PC-3 (cell line): ENCODE measurements at regions not wholly inside any gene's neighbourhood (a gene's known extent, or its start where the extent isn't known, plus 50 kb on each side); places are given as distances from the start of the nearest gene placed in this dataset.

Source experiments
- ATAC-seq: fragments of 200-7000 bp; cut with Tn5 transposase; 2 replicates; pipeline ENCODE4 v1.9.1; 2020; ENCODE audit warnings: mild to moderate bottlenecking, moderate library complexity
- BruUV-seq: library from RNA; stranded (reverse); fragments of 400-500 nt; replicated peaks from 2 replicates; lab custom pipeline; 2021; lab: Mats Ljungman, UMichigan
- CTCF ChIA-PET: fragments of 300-600 bp; sonication (Branson Sonifier 250); formaldehyde crosslinking; loops from one replicate; lab custom pipeline; 2022; ENCODE audit warnings: antibody characterized with exemption; lab: Charles Lee
- POLR2A ChIA-PET: fragments of 300-600 bp; sonication (Branson Sonifier 250); formaldehyde crosslinking; loops from one replicate; lab custom pipeline; 2022; ENCODE audit warnings: antibody characterized with exemption; ENCODE audit not compliant: unreplicated experiment; lab: Charles Lee
- DNase-seq: peaks from one replicate; pipeline ENCODE4 v3.0.0-alpha.2; 2015
- H2AFZ ChIP-seq: fragments of 300-600 bp; sonication (generic); 2 replicates; pipeline ENCODE4 v1.6.0; 2016; ENCODE audit warnings: antibody characterized with exemption, low read length
- H3F3A ChIP-seq: fragments of 300-600 bp; sonication (generic); one replicate; pipeline ENCODE4 v1.6.0; 2017; ENCODE audit warnings: antibody characterized with exemption, low read length, control low read depth, mild to moderate bottlenecking; ENCODE audit not compliant: unreplicated experiment
- H3K27ac ChIP-seq: fragments of 300-600 bp; sonication (generic); 2 replicates; pipeline ENCODE4 v1.5.1; 2016; ENCODE audit warnings: mild to moderate bottlenecking, low read length
- H3K27me3 ChIP-seq: fragments of 300-600 bp; sonication (generic); 2 replicates; pipeline ENCODE4 v1.6.1; 2016; ENCODE audit warnings: low read length, mixed read lengths
- H3K36me3 ChIP-seq: fragments of 300-600 bp; sonication (generic); 2 replicates; pipeline ENCODE4 v1.6.1; 2016; ENCODE audit warnings: low read depth, mixed run types, low read length, mixed read lengths
- H3K4me1 ChIP-seq: fragments of 300-600 bp; sonication (generic); 2 replicates; pipeline ENCODE4 v1.5.1; 2016; ENCODE audit warnings: low read length; ENCODE audit not compliant: insufficient read depth
- H3K4me2 ChIP-seq: fragments of 300-600 bp; sonication (generic); 2 replicates; pipeline ENCODE4 v1.6.0; 2016; ENCODE audit warnings: low read length
- H3K4me3 ChIP-seq: fragments of 300-600 bp; sonication (generic); 2 replicates; pipeline ENCODE4 v1.5.1; 2016; ENCODE audit warnings: mild to moderate bottlenecking, low read length, mixed read lengths
- H3K79me2 ChIP-seq: fragments of 300-600 bp; sonication (generic); 2 replicates; pipeline ENCODE4 v1.6.1; 2017; ENCODE audit warnings: low read length, mixed read lengths
- H3K9ac ChIP-seq: fragments of 300-600 bp; sonication (generic); 2 replicates; pipeline ENCODE4 v1.6.0; 2016; ENCODE audit warnings: mild to moderate bottlenecking, low read length
- H3K9me2 ChIP-seq: fragments of 300-600 bp; sonication (generic); replicated peaks from 2 replicates; pipeline ENCODE4 v1.6.1; 2016; ENCODE audit warnings: mixed run types, low read length, mixed read lengths
- H3K9me3 ChIP-seq: fragments of 300-600 bp; sonication (generic); 2 replicates; pipeline ENCODE4 v1.6.1; 2016; ENCODE audit warnings: low read length, mixed read lengths
- H4K20me1 ChIP-seq: fragments of 300-600 bp; sonication (generic); 2 replicates; pipeline ENCODE4 v1.6.1; 2016; ENCODE audit warnings: low read length, mixed read lengths
- EZH2 ChIP-seq: fragments of 300-600 bp; sonication (generic); IDR thresholded peaks from one replicate; pipeline ENCODE4 v1.6.1; 2017; ENCODE audit warnings: antibody characterized with exemption, mild to moderate bottlenecking, low read length; ENCODE audit not compliant: unreplicated experiment
- EZH2phosphoT487 ChIP-seq: fragments of 300-600 bp; sonication (generic); IDR thresholded peaks from 2 replicates; pipeline ENCODE4 v1.6.1; 2018; ENCODE audit warnings: mild to moderate bottlenecking, antibody characterized with exemption, low read length, borderline replicate concordance
- intact Hi-C: fragments of 100-400 bp; cut with micrococcal nuclease; formaldehyde crosslinking; loops from 2 replicates; pipeline ENCODE4 v1.9.0; 2023
- TF ChIP-seq, protein P1 (sequence below): fragments of 300-600 bp; sonication (generic); conservative IDR thresholded peaks from 2 replicates; pipeline ENCODE4 v1.5.1; 2017; ENCODE audit warnings: antibody characterized with exemption, low read depth, mild to moderate bottlenecking, low read length

DNA sequence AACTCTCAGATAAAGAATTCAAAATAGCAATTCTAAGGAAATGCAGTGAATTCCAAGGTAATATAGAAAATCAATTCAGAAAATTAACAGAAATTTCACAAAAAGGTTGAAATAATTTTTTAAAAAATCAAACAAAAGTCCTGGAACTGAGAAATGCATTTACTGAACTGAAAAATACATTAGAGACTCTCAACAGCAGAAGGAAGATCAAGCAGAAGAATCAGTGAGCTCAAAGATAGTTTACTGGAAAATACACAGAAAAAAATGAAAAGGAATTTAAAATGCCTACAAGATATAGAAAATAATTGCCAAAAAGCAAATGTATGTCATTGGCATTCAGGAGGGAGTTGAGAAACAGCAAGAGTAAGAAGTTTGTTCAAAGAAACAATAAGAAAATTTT is 107.3 kb downstream of the BUD13 start:
- CTCF ChIA-PET: no interaction called here
- no peaks in the 10 kb centered on the region for H3F3A ChIP-seq
- TF ChIP-seq EZH2 (no peak), EZH2phosphoT487 (no peak)
- TF ChIP-seq, protein P1, sequence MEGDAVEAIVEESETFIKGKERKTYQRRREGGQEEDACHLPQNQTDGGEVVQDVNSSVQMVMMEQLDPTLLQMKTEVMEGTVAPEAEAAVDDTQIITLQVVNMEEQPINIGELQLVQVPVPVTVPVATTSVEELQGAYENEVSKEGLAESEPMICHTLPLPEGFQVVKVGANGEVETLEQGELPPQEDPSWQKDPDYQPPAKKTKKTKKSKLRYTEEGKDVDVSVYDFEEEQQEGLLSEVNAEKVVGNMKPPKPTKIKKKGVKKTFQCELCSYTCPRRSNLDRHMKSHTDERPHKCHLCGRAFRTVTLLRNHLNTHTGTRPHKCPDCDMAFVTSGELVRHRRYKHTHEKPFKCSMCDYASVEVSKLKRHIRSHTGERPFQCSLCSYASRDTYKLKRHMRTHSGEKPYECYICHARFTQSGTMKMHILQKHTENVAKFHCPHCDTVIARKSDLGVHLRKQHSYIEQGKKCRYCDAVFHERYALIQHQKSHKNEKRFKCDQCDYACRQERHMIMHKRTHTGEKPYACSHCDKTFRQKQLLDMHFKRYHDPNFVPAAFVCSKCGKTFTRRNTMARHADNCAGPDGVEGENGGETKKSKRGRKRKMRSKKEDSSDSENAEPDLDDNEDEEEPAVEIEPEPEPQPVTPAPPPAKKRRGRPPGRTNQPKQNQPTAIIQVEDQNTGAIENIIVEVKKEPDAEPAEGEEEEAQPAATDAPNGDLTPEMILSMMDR: no peak
- H3K9me3 ChIP-seq: peaks cover 7% of the 10 kb centered on the region
- no peak overlapping the region for H2AFZ ChIP-seq
- no peaks in the 10 kb centered on the region for H3K79me2 ChIP-seq
- no peak overlapping the region for H3K4me2 ChIP-seq
- no peak for DNase-seq
- ATAC-seq: no peak
- H4K20me1 ChIP-seq: no peaks in the 10 kb centered on the region
- no TSS peak for BruUV-seq
- POLR2A ChIA-PET: no interaction called here
- no peak overlapping the region for H3K9ac ChIP-seq
- intact Hi-C loops: no loop called here
- H3K36me3 ChIP-seq: no peaks in the 10 kb centered on the region
- H3K4me3 ChIP-seq: no peak overlapping the region
- peaks cover 41% of the 10 kb centered on the region for H3K27me3 ChIP-seq
- H3K9me2 ChIP-seq: no peaks in the 10 kb centered on the region
- no peaks in the 10 kb centered on the region for H3K4me1 ChIP-seq
- no peak overlapping the region for H3K27ac ChIP-seq

DNA sequence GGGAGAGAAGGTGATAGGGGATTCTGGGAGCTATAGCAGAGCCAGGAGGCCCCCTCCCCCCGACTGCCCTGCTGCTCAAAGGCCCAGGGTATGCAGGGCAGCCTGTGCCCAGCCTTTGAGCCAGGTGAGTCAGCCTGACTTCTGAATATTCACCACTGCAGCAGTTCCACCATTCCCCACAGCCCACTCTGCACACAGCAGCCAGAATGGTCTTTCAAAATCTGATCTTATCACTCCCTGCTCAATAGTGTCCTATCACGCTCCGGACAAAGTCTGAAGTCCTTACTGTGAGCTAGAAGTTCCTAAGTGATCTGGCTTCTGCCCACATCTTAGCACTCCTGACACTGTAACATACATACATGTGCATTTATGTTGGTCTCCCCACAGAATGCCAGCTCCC is 111.7 kb downstream of the BUD13 start:
- Histone ChIP-seq H3F3A (no peaks in the 10 kb centered on the region), H3K36me3 (no peaks in the 10 kb centered on the region), H3K27ac (no peak overlapping the region), H3K9ac (no peak overlapping the region), H3K79me2 (no peaks in the 10 kb centered on the region), H3K4me3 (no peak overlapping the region), H3K9me2 (no peaks in the 10 kb centered on the region), H4K20me1 (no peaks in the 10 kb centered on the region), H3K9me3 (peaks cover 5% of the 10 kb centered on the region), H3K4me2 (no peak overlapping the region), H3K27me3 (peaks cover 56% of the 10 kb centered on the region), H2AFZ (no peak overlapping the region), H3K4me1 (no peaks in the 10 kb centered on the region)
- CTCF ChIA-PET: no interaction called here
- no peak for DNase-seq
- intact Hi-C loops: no loop called here
- no TSS peak for BruUV-seq
- ATAC-seq: no peak
- POLR2A ChIA-PET: no interaction called here
- no peak for TF ChIP-seq EZH2

DNA sequence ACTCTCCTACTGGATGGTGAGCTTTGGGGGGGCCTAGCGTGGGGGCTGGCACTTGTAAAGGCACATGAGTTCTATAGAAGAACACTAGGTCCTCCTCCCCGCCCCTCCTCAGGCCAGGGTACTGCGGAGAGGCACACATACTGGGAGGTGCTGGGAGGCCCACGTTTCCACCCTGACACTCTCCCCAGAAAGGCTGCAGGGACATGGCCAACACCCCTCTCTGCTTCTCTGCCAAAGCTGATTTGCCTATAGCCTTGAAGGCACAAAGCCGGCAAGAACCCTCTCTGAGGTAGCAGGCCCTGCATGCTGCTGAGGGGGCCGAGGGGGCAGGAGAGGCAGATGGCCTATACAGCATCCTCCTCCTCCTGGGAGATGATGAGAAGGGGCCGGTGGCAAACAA is 112.8 kb downstream of the BUD13 start:
- Histone ChIP-seq H3K79me2 (no peaks in the 10 kb centered on the region), H3K9me2 (no peaks in the 10 kb centered on the region), H3K4me2 (no peak overlapping the region), H3K9me3 (no peaks in the 10 kb centered on the region), H3K36me3 (no peaks in the 10 kb centered on the region), H3K4me3 (no peak overlapping the region), H3K9ac (no peak overlapping the region), H3K27ac (no peak overlapping the region), H4K20me1 (no peaks in the 10 kb centered on the region), H3K4me1 (no peaks in the 10 kb centered on the region), H2AFZ (no peak overlapping the region), H3F3A (no peaks in the 10 kb centered on the region), H3K27me3 (peaks cover 50% of the 10 kb centered on the region)
- ChIA-PET CTCF (no interaction called here), POLR2A (no interaction called here)
- DNase-seq: no peak
- no TSS peak for BruUV-seq
- TF ChIP-seq, protein P1: no peak
- TF ChIP-seq EZH2phosphoT487 (no peak), EZH2 (no peak)
- ATAC-seq: no peak
- intact Hi-C loops: no loop called here
